NCI-H2171 (cell line): ENCODE measurements at regions not wholly inside any gene's neighbourhood (a gene's known extent, or its start where the extent isn't known, plus 50 kb on each side); places are given as distances from the start of the nearest gene placed in this dataset.

ENCODE experiments used
- DNase-seq: peaks from one replicate; lab custom pipeline; 2025; lab: John Stamatoyannopoulos, UW

GRCh38 chr12:74481078-74481477 lies 56.6 kb upstream of the ATXN7L3B start:
- no peak for DNase-seq

- DNase-seq, result no peak
Measured at GRCh38 chr12:74482115-74482514, 55.5 kb upstream of the ATXN7L3B start.

GRCh38 chr12:74483057-74483456 lies 54.6 kb upstream of the ATXN7L3B start:
- no peak for DNase-seq
